T47D (cell line): ENCODE measurements at regions not wholly inside any gene's neighbourhood (a gene's known extent, or its start where the extent isn't known, plus 50 kb on each side); places are given as distances from the start of the nearest gene placed in this dataset.

ENCODE experiments used
- DNase-seq, 2 experiments: peaks; one replicate each; pipeline versions ENCODE4 v3.0.0 to v3.0.0-alpha.2; 2011 to 2012; ENCODE audit warnings: low read depth in 1 of 2, low spot score in 1 of 2
- JUND ChIP-seq: IDR thresholded peaks from 2 replicates; pipeline ENCODE4 v1.6.1; 2012; ENCODE audit warnings: low read depth
- in situ Hi-C: cut with HindIII; loops from 2 replicates; pipeline ENCODE4 v1.10.0; 2016; ENCODE audit warnings: low sequenced_read_pairs, low pct_unique_long_range_greater_than_20kb

GRCh38 chr11:119783466-119784400, 54.7 kb upstream of the NECTIN1 start:
- in situ Hi-C loops, result no loop called here
- no peak for TF ChIP-seq JUND
- DNase-seq, result no peak

GRCh38 chr11:119782739-119783072, 53.7 kb upstream of the NECTIN1 start:
- DNase-seq, result no peak
- no peak for TF ChIP-seq JUND
- in situ Hi-C loops, result no loop called here

GRCh38 chr11:119782006-119782738, 53.2 kb upstream of the NECTIN1 start:
- no peak for TF ChIP-seq JUND
- peak in 1 of 2 experiments; percentile 41 for DNase-seq
- in situ Hi-C loops, result no loop called here

- DNase-seq, result no peak
- in situ Hi-C loops, result no loop called here
- TF ChIP-seq JUND, result no peak
These were observed 51.4 kb upstream of the NECTIN1 start for GRCh38 chr11:119780222-119780953.

- no peak for TF ChIP-seq JUND
- no peak for DNase-seq
- in situ Hi-C loops, result no loop called here
These were observed 50.4 kb upstream of the NECTIN1 start for GRCh38 chr11:119779195-119780071.
